GM10266 (cell line): ENCODE measurements at regions not wholly inside any gene's neighbourhood (a gene's known extent, or its start where the extent isn't known, plus 50 kb on each side); places are given as distances from the start of the nearest gene placed in this dataset.

ENCODE experiments used
- DNase-seq: peaks from one replicate; pipeline ENCODE4 v3.0.0; 2012; ENCODE audit errors: extremely low spot score
- TF ChIP-seq, protein P1 (sequence below): IDR thresholded peaks from 2 replicates; pipeline ENCODE4 v1.5.1; 2012; ENCODE audit warnings: mild to moderate bottlenecking, low read depth; ENCODE audit not compliant: control insufficient read depth, insufficient read depth; ENCODE audit errors: missing control alignments

DNA sequence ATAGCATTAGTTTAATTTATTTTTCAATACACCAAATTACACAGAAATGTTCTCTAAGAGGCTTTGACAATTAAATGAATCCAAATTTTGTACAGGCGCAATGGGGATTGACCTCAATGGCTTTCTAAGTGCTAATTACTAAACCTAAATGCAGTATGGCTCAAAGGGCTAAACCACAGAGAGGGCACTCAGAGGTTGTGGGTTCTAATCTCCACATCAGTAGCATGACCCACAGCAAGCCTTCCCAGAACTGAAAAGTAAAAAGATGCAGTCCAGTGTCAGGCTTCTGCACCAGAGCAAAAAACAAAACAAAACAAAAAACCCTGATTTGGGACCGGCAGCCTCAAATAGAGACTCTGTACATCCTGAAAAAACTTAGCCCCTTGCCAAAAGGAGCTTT lies 579.2 kb upstream of the PKN2 start:
- TF ChIP-seq, protein P1, sequence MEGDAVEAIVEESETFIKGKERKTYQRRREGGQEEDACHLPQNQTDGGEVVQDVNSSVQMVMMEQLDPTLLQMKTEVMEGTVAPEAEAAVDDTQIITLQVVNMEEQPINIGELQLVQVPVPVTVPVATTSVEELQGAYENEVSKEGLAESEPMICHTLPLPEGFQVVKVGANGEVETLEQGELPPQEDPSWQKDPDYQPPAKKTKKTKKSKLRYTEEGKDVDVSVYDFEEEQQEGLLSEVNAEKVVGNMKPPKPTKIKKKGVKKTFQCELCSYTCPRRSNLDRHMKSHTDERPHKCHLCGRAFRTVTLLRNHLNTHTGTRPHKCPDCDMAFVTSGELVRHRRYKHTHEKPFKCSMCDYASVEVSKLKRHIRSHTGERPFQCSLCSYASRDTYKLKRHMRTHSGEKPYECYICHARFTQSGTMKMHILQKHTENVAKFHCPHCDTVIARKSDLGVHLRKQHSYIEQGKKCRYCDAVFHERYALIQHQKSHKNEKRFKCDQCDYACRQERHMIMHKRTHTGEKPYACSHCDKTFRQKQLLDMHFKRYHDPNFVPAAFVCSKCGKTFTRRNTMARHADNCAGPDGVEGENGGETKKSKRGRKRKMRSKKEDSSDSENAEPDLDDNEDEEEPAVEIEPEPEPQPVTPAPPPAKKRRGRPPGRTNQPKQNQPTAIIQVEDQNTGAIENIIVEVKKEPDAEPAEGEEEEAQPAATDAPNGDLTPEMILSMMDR: no peak
- DNase-seq: no peak

GRCh38 chr1:88111816-88112215 lies 572.3 kb upstream of the PKN2 start:
- TF ChIP-seq, protein P1: no peak
- DNase-seq: no peak

DNA sequence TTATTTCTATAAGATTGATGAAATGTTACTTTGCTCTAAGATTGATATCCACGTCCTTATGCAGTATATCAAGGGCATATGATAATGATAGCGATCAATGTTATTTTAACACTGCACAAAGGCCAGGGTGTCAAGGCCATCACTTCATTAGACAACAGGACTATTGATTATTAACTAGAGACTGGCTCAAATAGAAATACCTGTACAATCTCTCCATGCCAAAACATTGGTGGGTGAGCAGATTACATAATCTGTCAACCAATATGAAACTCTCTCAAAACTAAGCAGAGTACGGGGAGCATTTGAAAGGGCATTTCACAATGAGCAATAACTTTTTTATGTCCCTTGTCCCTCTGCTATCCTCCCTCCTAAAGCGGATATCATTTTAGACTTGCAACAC lies 566.5 kb upstream of the PKN2 start:
- TF ChIP-seq, protein P1: no peak
- DNase-seq: no peak

- TF ChIP-seq, protein P1: no peak
These were observed 565.8 kb upstream of the PKN2 start for GRCh38 chr1:88118176-88118845.

GRCh38 chr1:88124614-88125013 lies 559.5 kb upstream of the PKN2 start:
- TF ChIP-seq, protein P1: no peak
- DNase-seq: no peak

More at GRCh38 chr1:88118176-88118845, 565.8 kb upstream of the PKN2 start:
- DNase-seq: no peak

DNA sequence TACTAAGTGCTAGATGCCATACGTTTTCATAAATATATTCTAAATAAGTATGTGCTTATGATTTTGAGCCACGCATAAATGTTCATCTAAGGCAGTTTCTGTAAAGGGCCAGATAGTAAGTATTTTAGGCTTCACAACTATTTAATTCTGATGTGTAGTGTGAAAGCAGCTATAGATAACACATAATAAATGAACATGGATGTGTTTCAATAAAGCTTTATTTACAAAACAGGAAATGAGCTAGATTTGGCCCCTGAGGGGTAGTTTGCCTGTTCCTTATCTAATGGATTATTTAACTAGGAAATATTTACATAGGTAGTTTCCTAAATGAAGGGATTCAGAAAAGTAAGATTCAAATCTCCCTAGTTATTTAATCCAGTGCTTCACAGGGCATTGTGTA lies 557.6 kb upstream of the PKN2 start:
- TF ChIP-seq, protein P1: no peak
- no peak for DNase-seq

GRCh38 chr1:88133991-88134390 lies 550.1 kb upstream of the PKN2 start:
- TF ChIP-seq, protein P1: no peak
- DNase-seq: no peak
